Gastroesophageal sphincter (tissue), 3 donors: ENCODE measurements at regions not wholly inside any gene's neighbourhood (a gene's known extent, or its start where the extent isn't known, plus 50 kb on each side); places are given as distances from the start of the nearest gene placed in this dataset.

Source experiments
- EP300 ChIP-seq: sonication (generic); formaldehyde crosslinking; IDR thresholded peaks from one replicate; pipeline ENCODE4 v1.6.1; 2017; ENCODE audit warnings: antibody characterized with exemption, mild to moderate bottlenecking
- POLR2A ChIP-seq, 2 donors: fragments of 450-650 bp; IDR thresholded peaks; one replicate each; pipeline ENCODE4 v1.6.1; 2017; ENCODE audit warnings: antibody characterized with exemption in 2 of 2, mild to moderate bottlenecking in 2 of 2, moderate library complexity in 1 of 2
- POLR2AphosphoS5 ChIP-seq: sonication (generic); formaldehyde crosslinking; IDR thresholded peaks from one replicate; pipeline ENCODE4 v1.6.1; 2017; ENCODE audit warnings: antibody characterized with exemption
- TF ChIP-seq, protein P1 (sequence below), 4 experiments: fragments of 200-600 bp in 2 of 4; fragments of 450-650 bp in 2 of 4; sonication (generic) in 1 of 4; IDR thresholded peaks; one replicate each; pipeline ENCODE4 v1.5.1; 2017 to 2019; ENCODE audit warnings: antibody characterized with exemption in 4 of 4, mild to moderate bottlenecking in 2 of 4, moderate library complexity in 2 of 4

DNA sequence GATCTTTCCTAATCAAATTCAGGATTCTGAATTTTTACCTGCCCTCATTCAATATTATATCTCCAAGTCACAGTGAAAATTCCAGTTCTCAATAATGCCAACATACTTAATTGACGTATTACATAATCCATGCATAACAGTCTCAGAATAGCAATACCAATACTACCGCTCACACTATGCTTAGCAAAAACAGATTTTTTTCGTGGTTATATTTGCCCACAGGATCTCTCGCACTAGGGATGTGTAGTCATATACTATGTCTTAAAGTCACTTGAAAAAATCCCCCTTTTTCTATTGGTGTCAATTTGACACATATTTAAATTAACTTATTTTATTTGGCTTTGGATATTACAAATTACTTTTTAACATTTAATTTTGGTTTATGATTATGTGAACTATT is 323.1 kb upstream of the SLC35B3 start:
- no peak for TF ChIP-seq POLR2A (IDR thresholded peaks at IDR 0.05)
- TF ChIP-seq EP300, result no peak
- TF ChIP-seq, protein P1, sequence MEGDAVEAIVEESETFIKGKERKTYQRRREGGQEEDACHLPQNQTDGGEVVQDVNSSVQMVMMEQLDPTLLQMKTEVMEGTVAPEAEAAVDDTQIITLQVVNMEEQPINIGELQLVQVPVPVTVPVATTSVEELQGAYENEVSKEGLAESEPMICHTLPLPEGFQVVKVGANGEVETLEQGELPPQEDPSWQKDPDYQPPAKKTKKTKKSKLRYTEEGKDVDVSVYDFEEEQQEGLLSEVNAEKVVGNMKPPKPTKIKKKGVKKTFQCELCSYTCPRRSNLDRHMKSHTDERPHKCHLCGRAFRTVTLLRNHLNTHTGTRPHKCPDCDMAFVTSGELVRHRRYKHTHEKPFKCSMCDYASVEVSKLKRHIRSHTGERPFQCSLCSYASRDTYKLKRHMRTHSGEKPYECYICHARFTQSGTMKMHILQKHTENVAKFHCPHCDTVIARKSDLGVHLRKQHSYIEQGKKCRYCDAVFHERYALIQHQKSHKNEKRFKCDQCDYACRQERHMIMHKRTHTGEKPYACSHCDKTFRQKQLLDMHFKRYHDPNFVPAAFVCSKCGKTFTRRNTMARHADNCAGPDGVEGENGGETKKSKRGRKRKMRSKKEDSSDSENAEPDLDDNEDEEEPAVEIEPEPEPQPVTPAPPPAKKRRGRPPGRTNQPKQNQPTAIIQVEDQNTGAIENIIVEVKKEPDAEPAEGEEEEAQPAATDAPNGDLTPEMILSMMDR (IDR thresholded peaks at IDR 0.05), result no peak
- TF ChIP-seq POLR2AphosphoS5, result no peak
